ENCODE measurements at regions not wholly inside any gene's neighbourhood (a gene's known extent, or its start where the extent isn't known, plus 50 kb on each side); places are given as distances from the start of the nearest gene placed in this dataset.

DNA sequence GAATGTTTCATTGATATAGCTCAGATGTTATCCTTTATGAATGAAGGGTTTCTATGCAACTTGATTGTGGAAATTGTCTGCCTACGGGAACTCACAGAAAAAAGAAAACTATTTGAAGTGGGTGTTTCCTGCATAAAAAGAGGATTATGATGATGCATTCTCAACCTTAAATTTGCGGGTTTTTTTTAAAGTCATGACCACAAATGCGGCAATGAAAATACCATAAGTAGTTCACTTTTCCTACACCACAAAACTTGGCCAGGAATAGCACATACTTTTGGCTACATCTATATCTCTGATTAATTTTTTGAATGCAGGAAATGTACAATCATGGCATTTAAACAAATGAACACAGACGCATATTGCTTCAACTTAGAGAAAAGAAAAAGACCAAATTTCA is 754.7 kb downstream of the DTWD2 start:
- DNase-seq (ENCODE audit: low read depth in 4 of 4, low spot score in 3 of 4), result no peak

DNA sequence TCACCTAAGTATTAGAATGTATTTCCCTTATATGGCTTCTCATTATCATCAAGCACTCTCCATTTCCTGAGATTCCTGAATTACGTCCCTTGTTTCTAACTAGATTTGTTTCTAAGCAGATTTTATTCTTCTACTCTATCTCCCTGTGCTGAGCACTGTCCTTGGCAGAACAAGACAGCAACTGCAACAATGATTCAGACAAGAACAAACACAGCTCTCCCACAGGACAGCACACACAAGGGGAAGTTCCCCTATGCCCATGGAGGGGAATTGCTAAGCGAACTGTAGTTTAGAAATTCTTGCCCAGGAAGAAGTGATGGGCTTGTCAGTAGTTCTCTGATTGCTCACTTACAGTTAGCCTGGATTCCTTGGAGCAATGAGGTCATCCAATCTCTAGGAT is 759.9 kb downstream of the DTWD2 start:
- no peak for DNase-seq (ENCODE audit: low read depth in 4 of 4, low spot score in 3 of 4)

DNA sequence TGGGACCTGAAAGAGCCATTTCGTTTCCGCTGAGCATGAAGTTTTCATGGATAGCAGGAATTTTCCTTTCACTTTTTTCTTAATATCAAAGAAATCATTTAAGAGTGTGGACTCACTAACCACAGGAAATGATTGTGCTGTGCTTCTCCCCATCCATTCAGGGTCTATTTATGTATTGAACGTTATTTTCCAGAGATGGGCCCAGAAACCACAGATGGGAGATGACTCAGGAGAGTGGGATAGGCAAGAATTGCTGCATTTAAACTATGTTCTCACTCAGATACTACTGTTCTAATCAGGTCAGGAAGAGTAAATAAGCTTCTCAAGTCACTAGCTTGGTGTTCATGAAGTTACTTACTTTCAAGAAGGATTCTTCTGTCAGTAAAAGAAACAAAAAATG is 763.8 kb downstream of the DTWD2 start:
- DNase-seq (ENCODE audit: low read depth in 4 of 4, low spot score in 3 of 4), result no peak

DNA sequence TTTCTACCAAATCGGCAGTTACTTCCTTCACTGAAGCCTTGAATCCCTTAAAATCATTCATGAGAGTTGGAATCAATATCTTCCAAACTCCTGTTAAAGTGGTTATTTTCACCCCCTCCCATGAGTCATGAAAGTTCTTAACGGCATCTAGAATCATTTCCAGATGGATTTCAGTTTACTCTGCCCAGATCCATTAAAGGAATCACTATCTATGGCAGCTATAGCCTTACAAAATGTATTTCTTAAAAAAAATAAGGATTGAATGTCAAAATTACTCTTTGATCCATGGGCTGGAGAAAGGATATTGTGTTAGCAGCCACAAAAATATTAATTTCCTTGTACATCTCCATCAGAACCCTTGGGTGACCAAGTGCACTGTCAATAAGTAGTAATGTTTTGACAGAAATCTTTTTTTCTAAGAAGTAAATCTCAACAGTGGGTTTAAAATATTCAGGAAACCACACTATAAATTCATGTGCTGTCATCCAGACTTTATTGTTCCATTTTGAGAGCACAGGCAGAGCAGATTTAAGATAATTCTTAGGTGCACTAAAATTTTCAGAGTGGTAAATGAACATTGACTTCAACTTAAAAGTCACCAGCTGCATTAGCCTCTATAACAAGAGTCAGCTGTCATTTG is 767.7 kb downstream of the DTWD2 start:
- no peak for DNase-seq (ENCODE audit: low read depth in 4 of 4, low spot score in 3 of 4)

DNA sequence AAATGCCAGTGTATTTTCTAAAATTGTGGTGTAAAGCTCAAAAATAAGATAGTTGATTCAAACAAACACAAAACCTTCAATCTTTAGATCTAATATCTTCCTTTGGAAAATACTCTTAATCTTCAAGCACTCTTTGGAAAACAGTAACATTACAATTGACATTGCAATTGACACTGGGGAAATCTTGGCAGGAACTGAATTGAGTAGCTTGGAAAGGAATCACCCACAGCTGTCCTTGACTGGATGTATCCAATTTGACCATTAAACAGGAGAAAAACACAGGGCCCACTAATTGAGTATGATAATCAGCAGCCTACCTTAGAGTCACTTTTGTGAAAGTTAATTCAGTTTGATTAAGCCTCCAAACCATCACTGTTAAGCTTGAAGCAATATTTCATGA is 776.7 kb downstream of the DTWD2 start:
- DNase-seq (ENCODE audit: low read depth in 4 of 4, low spot score in 3 of 4), result no peak

DNA sequence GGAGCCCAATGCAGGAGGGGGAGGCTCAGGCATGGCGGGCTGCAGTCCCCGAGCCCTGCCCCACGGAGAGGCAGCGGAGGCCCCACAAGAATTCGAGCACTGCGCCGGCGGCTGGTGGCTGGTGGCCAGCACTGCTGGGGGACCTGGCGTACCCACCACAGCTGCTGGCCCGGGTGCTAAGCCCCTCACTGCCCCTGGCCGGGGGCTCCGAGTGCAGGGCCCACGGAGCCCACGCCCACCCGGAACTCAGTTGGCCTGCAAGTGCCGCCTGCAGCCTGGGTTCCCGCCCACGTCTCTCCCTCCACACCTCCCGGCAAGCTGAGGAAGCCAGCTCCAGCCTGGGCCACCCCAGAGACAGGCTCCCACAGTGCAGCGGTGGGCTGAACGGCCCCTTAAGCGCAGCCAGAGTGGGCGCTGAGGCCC is 780.3 kb downstream of the DTWD2 start:
- DNase-seq (ENCODE audit: low read depth in 4 of 4, low spot score in 3 of 4), result no peak

DNA sequence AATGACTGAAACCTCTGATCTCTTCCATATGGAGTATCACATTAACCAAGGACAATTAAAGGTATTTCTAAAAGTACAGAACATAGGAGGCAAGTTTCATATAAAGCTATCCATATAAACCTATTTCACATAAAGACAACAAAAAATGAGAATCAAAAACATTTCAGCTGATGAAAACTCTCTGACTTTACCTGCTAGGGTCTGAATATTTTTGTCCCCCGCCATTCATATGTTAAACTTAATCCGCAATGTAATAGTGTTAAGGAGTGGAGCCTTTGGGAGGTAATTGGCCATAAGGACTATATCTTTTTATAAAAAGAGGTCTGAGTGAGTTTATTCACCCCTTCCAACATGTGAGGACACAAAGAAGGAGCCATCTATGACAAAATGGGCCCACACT is 788.5 kb downstream of the DTWD2 start:
- DNase-seq (ENCODE audit: low read depth in 4 of 4, low spot score in 3 of 4), result no peak

DNA sequence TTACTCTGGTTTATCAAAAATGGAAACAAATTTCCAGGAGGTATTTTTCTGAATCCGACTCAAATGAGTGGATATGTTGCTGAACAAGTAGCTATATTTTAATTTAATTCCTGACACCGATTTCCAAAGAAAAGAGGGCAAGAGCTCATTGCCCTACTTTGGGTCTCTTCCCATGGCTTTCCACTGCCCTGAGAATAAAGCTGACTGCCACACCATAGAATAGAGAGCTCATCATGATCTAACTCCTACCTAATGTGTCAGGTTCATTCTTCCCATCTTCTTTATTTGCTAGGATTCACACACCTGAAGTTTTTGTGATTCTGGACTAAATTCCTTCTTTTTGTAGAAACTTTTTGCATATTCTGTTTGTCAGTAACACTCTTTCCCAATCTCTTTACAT is 792.1 kb downstream of the DTWD2 start:
- DNase-seq (ENCODE audit: low read depth in 4 of 4, low spot score in 3 of 4), result no peak

DNA sequence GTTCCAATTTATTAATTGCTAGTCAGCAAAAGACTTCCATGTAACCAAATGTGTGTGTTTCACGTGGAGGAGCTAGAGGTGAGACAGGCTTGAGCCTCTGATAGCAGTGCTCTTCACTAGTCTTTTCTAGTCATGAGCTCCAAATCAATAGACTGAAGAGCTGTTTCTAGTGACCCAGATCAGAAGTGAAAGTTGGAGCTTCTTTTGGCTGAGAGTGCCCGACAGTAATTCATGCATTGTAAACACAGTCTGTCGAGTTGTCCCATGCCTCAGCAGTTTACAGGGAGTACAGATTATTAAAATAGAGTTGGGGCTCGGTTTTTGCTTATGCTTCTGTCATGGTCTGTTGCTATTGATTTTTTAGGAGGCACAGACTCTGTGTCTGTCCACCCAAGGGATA is 793.1 kb downstream of the DTWD2 start:
- no peak for DNase-seq (ENCODE audit: low read depth in 4 of 4, low spot score in 3 of 4)

DNA sequence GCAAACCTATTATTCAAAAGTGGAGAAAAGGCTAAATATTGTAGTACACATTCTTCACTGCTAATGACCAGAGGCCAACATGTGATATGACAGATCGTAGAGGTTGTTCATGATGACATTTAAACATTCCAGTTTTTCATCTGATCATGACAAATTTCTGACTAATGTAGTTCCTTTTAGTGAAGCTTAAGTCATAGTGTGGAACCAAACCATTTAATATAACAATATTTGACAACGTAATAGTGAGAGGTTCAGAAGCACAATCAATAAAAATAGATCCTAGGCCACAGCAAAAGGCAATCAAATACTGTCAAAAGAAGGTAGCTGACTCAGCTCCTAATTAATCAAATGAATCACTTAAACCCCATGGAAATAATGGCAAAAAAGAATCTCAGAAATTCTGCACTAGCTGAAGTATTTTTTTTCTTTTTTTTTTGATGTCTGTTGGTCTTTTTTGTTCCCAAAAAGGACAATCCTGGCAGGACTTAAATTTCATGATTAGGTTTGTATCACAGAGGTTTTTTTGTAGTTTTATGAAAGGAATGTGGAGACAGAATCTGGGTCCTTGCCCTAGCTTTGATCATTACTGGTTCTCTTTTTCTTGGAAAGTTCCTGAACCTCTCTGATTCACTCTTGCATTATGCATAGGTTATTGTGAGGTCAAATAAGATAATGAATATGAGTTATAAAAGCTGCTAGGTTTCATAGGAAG is 795.0 kb downstream of the DTWD2 start:
- no peak for DNase-seq (ENCODE audit: low read depth in 4 of 4, low spot score in 3 of 4)

DNA sequence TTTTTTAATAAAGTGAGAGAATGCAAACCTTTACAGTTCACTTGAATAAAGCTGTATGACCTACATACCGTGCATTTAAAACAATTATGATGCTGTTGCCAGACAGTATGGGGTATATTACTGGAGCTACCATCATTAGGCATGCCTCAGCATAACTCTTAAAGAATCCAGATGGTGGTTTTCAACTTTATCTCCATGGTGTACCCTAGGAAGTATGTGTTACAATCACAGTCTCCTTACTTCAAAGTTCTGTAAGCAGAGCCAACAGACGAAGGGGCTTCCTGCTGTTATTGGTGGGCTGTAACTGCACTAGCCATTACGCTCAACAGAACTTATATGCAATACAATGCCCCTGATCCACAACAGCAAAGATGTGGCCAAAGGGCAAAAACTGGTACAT is 803.3 kb downstream of the DTWD2 start:
- no peak for DNase-seq (ENCODE audit: low read depth in 4 of 4, low spot score in 3 of 4)

DNA sequence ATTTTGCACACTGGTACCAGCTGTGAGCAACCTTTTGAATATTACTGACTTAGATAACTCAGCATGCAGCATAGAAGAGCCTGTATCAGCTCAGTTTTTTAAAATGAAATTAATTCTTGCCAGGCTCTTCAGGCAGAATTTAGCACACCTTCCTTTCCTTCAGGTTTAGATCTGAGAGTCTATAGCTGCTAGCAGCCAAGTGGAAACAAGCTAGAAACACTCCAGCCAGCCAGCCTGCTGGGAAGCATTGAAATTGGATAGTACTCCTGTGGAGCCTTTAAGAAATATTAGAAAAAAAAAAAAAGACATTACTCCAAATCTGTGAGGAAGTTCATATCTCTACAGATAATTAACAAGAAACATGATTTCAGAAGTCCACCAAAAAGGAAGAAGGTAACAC is 812.2 kb downstream of the DTWD2 start:
- DNase-seq (ENCODE audit: low read depth in 4 of 4, low spot score in 3 of 4), result no peak

DNA sequence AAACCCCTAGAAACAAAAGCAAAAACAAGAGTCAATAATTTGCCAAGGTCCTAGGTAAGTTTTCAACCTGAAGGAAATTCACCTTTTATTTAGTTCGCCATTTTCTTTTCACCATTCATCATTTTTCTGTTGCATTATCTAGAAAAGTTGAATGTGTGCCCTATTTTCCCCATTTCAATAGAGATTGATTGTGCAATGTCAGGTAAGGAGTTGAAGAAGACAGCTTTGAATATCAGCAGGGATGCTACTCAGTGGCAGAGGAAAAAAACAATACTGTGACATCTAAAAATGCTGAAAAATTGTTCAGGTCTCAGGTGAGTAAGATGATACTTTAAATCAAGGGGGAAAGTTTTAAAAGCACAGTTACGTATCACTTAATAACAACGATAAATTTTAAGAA is 813.7 kb downstream of the DTWD2 start:
- no peak for DNase-seq (ENCODE audit: low read depth in 4 of 4, low spot score in 3 of 4)

DNA sequence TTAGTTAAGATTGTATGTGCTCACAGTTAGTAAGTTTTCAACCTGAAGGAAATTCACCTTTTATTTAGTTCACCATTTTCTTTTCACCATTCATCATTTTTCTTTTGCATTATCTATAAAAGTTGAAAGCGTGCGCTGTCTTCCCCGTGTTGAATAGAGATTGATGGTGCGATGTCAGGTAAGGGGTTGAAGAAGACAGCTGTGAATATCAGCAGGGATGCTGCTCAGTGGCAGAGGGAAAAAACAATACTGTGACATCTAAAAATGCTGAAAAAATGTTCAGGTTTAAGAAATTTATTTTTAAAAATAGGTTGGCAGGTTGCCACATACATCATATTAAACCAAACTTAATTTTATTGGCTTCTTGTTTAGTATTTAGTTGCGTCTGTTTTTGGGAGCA is 815.0 kb downstream of the DTWD2 start:
- no peak for DNase-seq (ENCODE audit: low read depth in 4 of 4, low spot score in 3 of 4)

DNA sequence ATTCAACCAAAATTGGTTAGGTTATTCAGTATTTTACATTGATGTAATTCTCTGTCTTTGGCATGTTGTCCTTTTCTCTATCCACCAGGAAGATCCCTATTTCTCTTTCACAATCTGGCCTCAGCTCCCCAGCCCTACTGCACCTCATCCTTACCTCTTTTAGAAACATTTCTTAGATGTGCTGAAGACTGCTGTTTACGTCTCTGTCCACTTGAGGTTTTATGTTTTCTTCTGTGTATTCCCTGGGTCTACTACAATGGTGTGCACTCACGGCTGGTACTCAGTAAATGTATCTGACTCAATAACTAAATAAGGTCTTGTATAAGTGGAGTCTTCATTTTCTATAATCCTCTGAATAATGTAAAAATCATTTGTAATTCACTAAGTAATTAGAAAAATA is 822.7 kb downstream of the DTWD2 start:
- DNase-seq (ENCODE audit: low read depth in 4 of 4, low spot score in 3 of 4), result no peak

DNA sequence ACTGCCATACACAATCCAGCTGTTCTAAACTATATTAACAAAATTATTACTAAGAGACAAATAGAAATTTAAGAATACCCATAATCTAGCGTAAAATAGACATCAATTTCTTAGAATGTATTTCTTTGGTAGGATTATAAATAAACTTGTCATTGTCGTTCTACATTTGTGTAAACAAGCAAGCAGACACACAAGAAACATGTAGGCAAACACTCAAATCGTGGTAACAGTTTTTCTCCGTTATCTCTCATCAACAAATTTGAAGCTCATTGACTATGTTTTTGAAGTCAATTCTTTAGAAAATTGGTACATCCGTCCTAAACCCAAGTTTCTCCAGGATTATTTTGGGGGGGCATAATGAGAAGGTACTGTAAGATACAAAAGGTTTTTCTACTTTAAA is 832.2 kb downstream of the DTWD2 start:
- no peak for DNase-seq (ENCODE audit: low read depth in 4 of 4, low spot score in 3 of 4)

DNA sequence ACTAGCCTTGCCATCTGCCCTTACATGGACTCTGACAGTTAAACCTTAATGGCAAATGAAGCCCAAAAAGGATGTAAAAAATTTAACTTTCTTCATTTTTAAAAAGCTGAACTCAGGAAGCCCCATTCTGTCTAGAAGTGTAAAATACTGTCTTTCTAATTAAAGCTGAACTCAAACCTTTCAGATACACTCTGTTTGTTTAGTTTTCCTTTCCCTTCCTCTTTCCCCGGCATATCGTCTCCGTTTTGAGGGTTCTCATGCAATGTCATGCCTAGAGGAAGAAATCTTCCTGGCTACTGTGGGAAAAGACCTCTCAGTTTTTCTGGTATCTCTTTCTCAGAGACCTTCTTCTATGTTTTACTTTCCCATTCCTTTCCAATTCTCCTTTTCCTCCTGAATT is 841.5 kb downstream of the DTWD2 start:
- DNase-seq (ENCODE audit: low read depth in 4 of 4, low spot score in 3 of 4), result no peak

DNA sequence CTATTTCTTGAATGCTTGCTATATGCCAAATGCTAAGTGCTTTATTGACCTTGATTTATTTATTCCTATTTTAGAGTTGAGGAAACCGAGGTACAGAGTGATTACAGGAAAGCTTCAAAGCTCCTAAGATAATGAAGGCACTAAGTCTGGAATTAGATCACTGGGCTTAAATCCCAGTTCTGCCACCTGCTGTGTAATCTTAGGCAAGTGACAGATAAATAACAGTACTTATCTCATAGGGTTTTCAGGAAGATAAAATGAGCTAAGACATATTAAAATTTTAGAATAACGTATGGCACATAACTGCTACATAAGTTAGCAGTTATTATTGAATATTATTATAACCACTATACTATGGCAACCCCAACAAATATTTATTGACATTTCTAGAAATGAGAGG is 843.8 kb downstream of the DTWD2 start:
- DNase-seq (ENCODE audit: low read depth in 4 of 4, low spot score in 3 of 4), result no peak

DNA sequence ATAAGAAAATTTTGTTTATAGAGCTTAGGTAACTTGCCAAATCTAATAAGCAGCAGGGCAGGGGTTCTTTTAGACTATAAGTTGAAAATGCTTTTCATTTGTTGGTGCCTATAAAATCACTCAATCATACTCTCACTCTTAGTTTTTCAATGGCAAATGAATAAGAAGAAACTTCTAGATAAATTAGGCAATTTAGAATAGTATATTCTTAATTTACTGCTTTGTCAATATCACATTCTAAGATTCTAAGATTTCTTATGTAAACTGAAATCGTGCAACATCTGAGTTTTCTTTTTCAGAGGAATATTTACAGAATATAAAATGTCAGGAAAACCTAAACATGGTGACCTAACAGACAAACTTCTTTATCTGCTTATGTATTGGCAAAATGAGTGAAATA is 849.0 kb downstream of the DTWD2 start:
- DNase-seq (ENCODE audit: low read depth in 4 of 4, low spot score in 3 of 4), result no peak

DNA sequence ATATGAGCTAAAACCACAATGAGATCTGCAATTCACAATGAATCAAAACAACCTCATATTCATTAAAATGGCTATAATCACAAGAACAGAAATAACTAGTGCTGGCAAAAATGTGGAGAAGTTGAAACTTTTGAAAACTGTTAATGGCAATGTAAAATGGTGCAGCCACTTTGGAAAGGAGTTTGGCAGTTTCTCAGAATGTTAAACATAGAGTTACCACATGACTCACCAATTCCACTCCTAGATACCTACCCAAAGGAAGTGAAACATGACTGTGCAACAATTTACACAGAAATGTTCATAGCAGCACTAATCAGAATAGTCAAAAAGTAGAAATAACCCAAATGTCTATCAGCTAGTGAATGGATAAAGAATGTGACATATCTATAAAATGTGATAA is 862.2 kb downstream of the DTWD2 start:
- DNase-seq (ENCODE audit: low read depth in 4 of 4, low spot score in 3 of 4), result no peak

DNA sequence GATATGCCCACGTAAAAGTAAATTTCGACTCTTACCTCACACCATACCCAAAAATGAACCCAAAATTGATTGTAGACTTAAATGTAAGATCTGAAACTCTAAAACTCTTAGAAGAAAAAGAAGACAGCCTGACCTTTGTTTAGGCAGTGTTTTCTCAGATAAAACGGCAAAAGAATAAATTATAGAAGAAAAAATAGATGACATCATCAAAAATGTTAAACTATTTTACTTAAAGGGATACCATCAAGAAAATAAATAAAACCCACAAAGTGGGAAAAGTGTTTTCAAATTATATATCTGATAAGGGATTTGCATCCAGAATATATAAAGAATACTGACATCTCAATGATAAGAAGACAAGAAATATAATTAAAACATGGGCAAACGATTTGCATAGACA is 862.7 kb downstream of the DTWD2 start:
- DNase-seq (ENCODE audit: low read depth in 4 of 4, low spot score in 3 of 4), result no peak

DNA sequence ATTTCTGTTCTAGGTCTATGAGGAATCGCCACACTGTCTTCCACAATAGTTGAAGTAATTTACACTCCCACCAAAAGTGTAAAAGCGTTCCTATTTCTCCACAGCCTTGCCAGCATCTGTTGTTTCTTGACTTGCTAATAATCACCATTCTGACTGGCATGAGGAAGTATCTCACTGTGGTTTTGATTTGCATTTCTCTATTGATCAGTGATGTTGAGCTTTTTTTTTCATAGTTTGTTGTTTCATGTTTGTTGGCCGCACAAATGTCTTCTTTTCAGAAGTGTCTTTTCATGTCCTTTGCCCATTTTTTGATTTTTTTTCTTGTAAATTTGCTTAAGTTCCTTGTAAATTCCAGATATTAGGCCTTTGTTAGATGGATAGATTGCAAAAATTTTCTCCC is 867.1 kb downstream of the DTWD2 start:
- DNase-seq (ENCODE audit: low read depth in 4 of 4, low spot score in 3 of 4), result no peak

DNA sequence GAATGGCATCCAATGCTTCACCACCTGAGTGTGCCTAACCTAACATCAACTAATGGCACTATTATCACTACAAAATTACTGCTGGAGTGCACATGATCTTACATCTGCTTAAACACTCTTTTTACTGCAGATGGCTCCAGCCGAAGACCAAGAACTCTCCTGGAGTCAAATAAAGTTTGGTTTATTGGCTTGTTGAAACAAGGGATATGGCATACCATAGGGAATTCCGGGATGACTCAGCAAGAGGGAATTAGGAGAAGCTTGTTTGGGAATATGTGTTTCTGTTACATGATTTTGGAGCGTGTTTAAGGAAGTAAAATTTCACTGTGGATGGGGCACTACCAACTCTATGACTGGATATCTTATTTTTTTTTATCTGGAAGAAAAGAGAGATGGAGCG is 872.6 kb downstream of the DTWD2 start:
- no peak for DNase-seq (ENCODE audit: low read depth in 4 of 4, low spot score in 3 of 4)

Data from left renal pelvis (tissue), 4 donors.